BJ (cell line): ENCODE measurements at regions not wholly inside any gene's neighbourhood (a gene's known extent, or its start where the extent isn't known, plus 50 kb on each side); places are given as distances from the start of the nearest gene placed in this dataset.

Experiments
- CTCF ChIA-PET: fragments of 350-600 bp; formaldehyde crosslinking; extraction: SDS; loops from one replicate; lab custom pipeline; 2021; ENCODE audit warnings: antibody characterized with exemption, inconsistent platforms; lab: Yijun Ruan, JAX
- POLR2A ChIA-PET: fragments of 300-600 bp; sonication (Branson Sonifier 250); formaldehyde crosslinking; extraction: SDS; loops from one replicate; lab custom pipeline; 2021; ENCODE audit warnings: antibody characterized with exemption; lab: Charles Lee
- DNase-seq: peaks from one replicate; pipeline ENCODE4 v3.0.0-alpha.2; 2011; ENCODE audit warnings: low read depth
- H3K27me3 ChIP-seq: 2 replicates; pipeline ENCODE4 v1.6.0; 2011; ENCODE audit warnings: low read length; ENCODE audit not compliant: control insufficient read depth, insufficient read depth
- H3K36me3 ChIP-seq: 2 replicates; pipeline ENCODE4 v1.5.1; 2011; ENCODE audit warnings: low read length; ENCODE audit not compliant: control insufficient read depth, insufficient read depth
- H3K4me3 ChIP-seq: 2 replicates; pipeline ENCODE4 v1.5.1; 2011; ENCODE audit warnings: low read depth, mild to moderate bottlenecking, control low read depth, low read length
- TF ChIP-seq, protein P1 (sequence below): IDR thresholded peaks from 2 replicates; pipeline ENCODE4 v1.5.1; 2011; ENCODE audit warnings: low read depth, mild to moderate bottlenecking, control low read depth, inconsistent platforms, low read length, moderate library complexity; ENCODE audit not compliant: insufficient read depth

- H3K36me3 ChIP-seq, result no peaks in the 10 kb centered on the region
- no peak for DNase-seq
- POLR2A ChIA-PET, result no interaction called here
- H3K27me3 ChIP-seq, result peaks cover 3% of the 10 kb centered on the region; the same call in 1 of the 2 replicates
- no peak overlapping the region for H3K4me3 ChIP-seq
- CTCF ChIA-PET, result interaction anchor here (0.7 to 1.6 kb wide), 3 partner anchors 10 to 192 kb away, joined by 3 to 5 read pairs (median 3); no protein-coding TSS in a partner anchor
- TF ChIP-seq, protein P1, sequence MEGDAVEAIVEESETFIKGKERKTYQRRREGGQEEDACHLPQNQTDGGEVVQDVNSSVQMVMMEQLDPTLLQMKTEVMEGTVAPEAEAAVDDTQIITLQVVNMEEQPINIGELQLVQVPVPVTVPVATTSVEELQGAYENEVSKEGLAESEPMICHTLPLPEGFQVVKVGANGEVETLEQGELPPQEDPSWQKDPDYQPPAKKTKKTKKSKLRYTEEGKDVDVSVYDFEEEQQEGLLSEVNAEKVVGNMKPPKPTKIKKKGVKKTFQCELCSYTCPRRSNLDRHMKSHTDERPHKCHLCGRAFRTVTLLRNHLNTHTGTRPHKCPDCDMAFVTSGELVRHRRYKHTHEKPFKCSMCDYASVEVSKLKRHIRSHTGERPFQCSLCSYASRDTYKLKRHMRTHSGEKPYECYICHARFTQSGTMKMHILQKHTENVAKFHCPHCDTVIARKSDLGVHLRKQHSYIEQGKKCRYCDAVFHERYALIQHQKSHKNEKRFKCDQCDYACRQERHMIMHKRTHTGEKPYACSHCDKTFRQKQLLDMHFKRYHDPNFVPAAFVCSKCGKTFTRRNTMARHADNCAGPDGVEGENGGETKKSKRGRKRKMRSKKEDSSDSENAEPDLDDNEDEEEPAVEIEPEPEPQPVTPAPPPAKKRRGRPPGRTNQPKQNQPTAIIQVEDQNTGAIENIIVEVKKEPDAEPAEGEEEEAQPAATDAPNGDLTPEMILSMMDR, result no peak
These were observed 119.2 kb downstream of the CARTPT start for GRCh38 chr5:71838286-71838685.

DNA sequence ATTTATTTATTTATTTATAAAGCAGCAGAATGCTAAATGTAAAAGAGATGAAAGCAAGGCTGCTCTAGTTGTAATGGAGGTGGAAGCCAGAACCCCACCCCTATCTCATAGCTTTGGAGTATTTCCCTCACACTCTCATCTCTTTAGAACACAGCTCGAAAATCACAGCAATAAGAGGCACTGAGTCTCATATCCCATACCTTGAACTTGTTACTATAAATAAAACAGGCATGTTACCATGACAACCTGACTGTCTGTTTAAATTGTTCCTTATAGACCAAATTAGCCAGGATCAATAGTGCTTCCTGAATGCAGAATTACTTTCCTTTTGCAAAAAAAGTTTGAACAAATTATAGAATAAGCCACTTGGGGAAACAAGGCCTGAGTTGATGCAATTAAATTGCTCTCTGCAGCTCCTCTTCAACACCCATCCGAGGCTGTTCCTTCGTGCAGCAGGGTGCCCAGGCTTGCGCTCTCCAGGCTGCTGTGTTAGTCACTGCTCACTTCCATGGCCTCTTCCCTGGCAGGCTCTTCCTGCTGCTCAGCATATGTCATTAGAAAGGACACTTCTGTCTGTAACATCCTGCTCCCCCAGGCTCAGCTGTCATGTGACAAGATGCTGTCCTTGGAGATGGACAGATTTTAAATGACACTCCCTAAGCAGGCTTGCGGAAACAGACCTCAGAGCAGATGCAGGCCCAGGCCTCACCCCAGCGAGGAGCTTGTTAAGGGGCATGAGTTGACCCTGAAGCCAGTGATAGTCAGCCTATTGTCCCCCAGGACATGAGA, 120.2 kb downstream of the CARTPT start:
- POLR2A ChIA-PET, result no interaction called here
- Histone ChIP-seq H3K36me3 (no peaks in the 10 kb centered on the region), H3K4me3 (no peak overlapping the region), H3K27me3 (peaks cover 3% of the 10 kb centered on the region; the same call in 1 of the 2 replicates)
- CTCF ChIA-PET, result interaction anchor here (0.7 to 1.6 kb wide), 2 partner anchors 9 to 34 kb away, joined by 3 to 5 read pairs; no protein-coding TSS in a partner anchor
- TF ChIP-seq, protein P1, result no peak
- no peak for DNase-seq

DNA sequence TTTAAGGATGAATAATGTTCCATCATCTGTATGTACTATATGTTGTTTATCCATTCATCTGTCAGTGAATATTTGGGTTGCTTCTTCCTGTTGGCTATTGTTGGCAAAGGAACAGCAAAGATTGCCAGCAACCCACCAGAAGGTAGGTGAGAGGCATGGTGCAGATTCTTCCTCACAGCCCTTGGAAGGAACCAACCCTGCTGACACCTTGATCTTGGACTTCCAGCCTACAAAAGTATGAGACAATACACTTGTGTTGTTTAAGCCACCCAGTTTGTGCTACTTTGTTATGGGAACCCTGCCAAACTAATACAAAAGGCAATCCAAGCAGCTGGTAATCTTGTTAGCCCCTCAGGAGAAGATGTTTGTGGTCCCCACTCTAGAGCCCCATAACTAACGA, 122.0 kb downstream of the CARTPT start:
- Histone ChIP-seq H3K36me3 (no peaks in the 10 kb centered on the region), H3K27me3 (peaks cover 3% of the 10 kb centered on the region; the same call in 1 of the 2 replicates), H3K4me3 (no peak overlapping the region)
- no peak for DNase-seq
- TF ChIP-seq, protein P1, result no peak
- ChIA-PET CTCF (no interaction called here), POLR2A (no interaction called here)

DNA sequence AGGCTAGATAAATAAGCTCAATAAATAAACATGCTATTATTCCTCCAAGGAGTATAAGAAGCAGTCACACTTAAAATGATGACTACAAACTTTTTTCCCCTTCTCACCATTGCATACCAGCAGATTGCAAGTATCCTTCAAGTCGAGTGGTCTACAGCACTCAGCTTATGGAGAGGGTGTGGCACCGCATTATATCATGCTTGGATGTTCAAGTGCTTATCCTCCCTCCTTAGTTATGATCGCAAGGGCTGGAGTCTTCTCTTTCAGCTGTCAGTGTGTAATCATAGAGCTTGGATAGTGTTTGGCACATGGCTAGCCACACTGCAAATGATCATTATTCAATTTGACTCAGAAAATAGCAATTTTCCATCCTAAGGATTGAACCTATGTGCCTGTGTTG, 124.0 kb downstream of the CARTPT start:
- peaks cover 3% of the 10 kb centered on the region; the same call in 1 of the 2 replicates for H3K27me3 ChIP-seq
- no peak overlapping the region for H3K4me3 ChIP-seq
- H3K36me3 ChIP-seq, result no peaks in the 10 kb centered on the region
- no peak for DNase-seq
- TF ChIP-seq, protein P1, result no peak
- ChIA-PET CTCF (no interaction called here), POLR2A (no interaction called here)

- CTCF ChIA-PET, result interaction anchor here (1.2 kb wide), 1 partner anchor 66 kb away, joined by 3 read pairs; no protein-coding TSS in a partner anchor
- TF ChIP-seq, protein P1, result no peak
- Histone ChIP-seq H3K27me3 (peaks cover 1% of the 10 kb centered on the region; the same call in 1 of the 2 replicates), H3K36me3 (no peaks in the 10 kb centered on the region), H3K4me3 (no peak overlapping the region)
- DNase-seq, result no peak
- POLR2A ChIA-PET, result no interaction called here
These were observed 125.8 kb downstream of the CARTPT start for GRCh38 chr5:71844862-71845261.
